MCF 10A (cell line): ENCODE measurements at regions not wholly inside any gene's neighbourhood (a gene's known extent, or its start where the extent isn't known, plus 50 kb on each side); places are given as distances from the start of the nearest gene placed in this dataset.

Experiments used
- BruUV-seq: library from RNA; stranded (reverse); fragments of 400-500 nt; replicated peaks from 2 replicates; lab custom pipeline; 2021; lab: Mats Ljungman, UMichigan
- CTCF ChIA-PET: fragments of 300-600 bp; sonication (Branson Sonifier 250); formaldehyde crosslinking; extraction: SDS; loops from one replicate; lab custom pipeline; 2021; ENCODE audit warnings: antibody characterized with exemption, inconsistent platforms; lab: Yijun Ruan, JAX
- POLR2A ChIA-PET: fragments of 300-600, 350-650 bp; sonication (Branson Sonifier 250); formaldehyde crosslinking; extraction: SDS; loops from one replicate; lab custom pipeline; 2020; ENCODE audit warnings: antibody characterized with exemption, inconsistent platforms; lab: Yijun Ruan, JAX
- DNase-seq: peaks from one replicate; pipeline ENCODE4 v3.0.0-alpha.2; 2018; ENCODE audit not compliant: unreplicated experiment
- H3K27ac Mint-ChIP-seq: one replicate; pipeline ENCODE4 v1.8.0; 2022; ENCODE audit warnings: mild to moderate bottlenecking, low read depth, mixed read lengths; ENCODE audit not compliant: unreplicated experiment
- H3K27me3 Mint-ChIP-seq: one replicate; pipeline ENCODE4 v1.8.0; 2022; ENCODE audit warnings: mixed read lengths; ENCODE audit not compliant: insufficient read depth, unreplicated experiment
- H3K36me3 Mint-ChIP-seq: one replicate; pipeline ENCODE4 v1.8.0; 2022; ENCODE audit warnings: mild to moderate bottlenecking, moderate library complexity, mixed read lengths; ENCODE audit not compliant: insufficient read depth, unreplicated experiment
- H3K4me1 Mint-ChIP-seq: one replicate; pipeline ENCODE4 v1.8.0; 2022; ENCODE audit warnings: mixed read lengths; ENCODE audit not compliant: insufficient read depth, unreplicated experiment
- H3K4me3 Mint-ChIP-seq: one replicate; pipeline ENCODE4 v1.8.0; 2022; ENCODE audit warnings: mild to moderate bottlenecking, moderate library complexity, mixed read lengths; ENCODE audit not compliant: unreplicated experiment
- H3K9me3 Mint-ChIP-seq: one replicate; pipeline ENCODE4 v1.8.0; 2022; ENCODE audit warnings: mixed read lengths; ENCODE audit not compliant: unreplicated experiment
- CTCF ChIP-seq: fragments of 200-600 bp; IDR thresholded peaks from one replicate; pipeline ENCODE4 v1.8.0; 2022; ENCODE audit warnings: antibody characterized with exemption, mild to moderate bottlenecking; ENCODE audit not compliant: unreplicated experiment
- intact Hi-C: fragments of 100-400 bp; cut with micrococcal nuclease; formaldehyde crosslinking; loops from 2 replicates; pipeline ENCODE4 v1.14.1; 2022

GRCh38 chr12:97758194-97758501, 295.5 kb downstream of the RMST start:
- ChIA-PET CTCF (interaction anchor here (0.6 kb wide), 1 partner anchor 203 kb away, joined by 4 read pairs; no protein-coding TSS in a partner anchor), POLR2A (interaction anchor here (0.6 kb wide), 1 partner anchor 1229 kb away, joined by 3 read pairs; no protein-coding TSS in a partner anchor)
- no TSS peak for BruUV-seq
- Mint-ChIP-seq H3K4me1 (peaks cover 9% of the 10 kb centered on the region), H3K9me3 (no peaks in the 10 kb centered on the region), H3K36me3 (no peaks in the 10 kb centered on the region), H3K27ac (no peak overlapping the region), H3K4me3 (no peak overlapping the region), H3K27me3 (no peaks in the 10 kb centered on the region)
- no peak for DNase-seq
- intact Hi-C loops: no loop called here
- TF ChIP-seq CTCF: no peak

- H3K27ac Mint-ChIP-seq: no peak overlapping the region
- intact Hi-C loops: no loop called here
- CTCF ChIA-PET: interaction anchor here (0.6 kb wide), 1 partner anchor 203 kb away, joined by 4 read pairs; no protein-coding TSS in a partner anchor
- H3K9me3 Mint-ChIP-seq: no peaks in the 10 kb centered on the region
- BruUV-seq: no TSS peak
- POLR2A ChIA-PET: interaction anchor here (0.6 kb wide), 1 partner anchor 1229 kb away, joined by 3 read pairs; no protein-coding TSS in a partner anchor
- H3K36me3 Mint-ChIP-seq: no peaks in the 10 kb centered on the region
- DNase-seq: no peak
- H3K4me3 Mint-ChIP-seq: no peak overlapping the region
- H3K4me1 Mint-ChIP-seq: peaks cover 9% of the 10 kb centered on the region
- no peak for TF ChIP-seq CTCF
- no peaks in the 10 kb centered on the region for H3K27me3 Mint-ChIP-seq
These were observed 296.0 kb downstream of the RMST start for GRCh38 chr12:97758586-97758985.

- Mint-ChIP-seq H3K27ac (no peak overlapping the region), H3K9me3 (no peaks in the 10 kb centered on the region), H3K36me3 (no peaks in the 10 kb centered on the region), H3K4me3 (no peak overlapping the region), H3K4me1 (peaks cover 9% of the 10 kb centered on the region), H3K27me3 (no peaks in the 10 kb centered on the region)
- DNase-seq: no peak
- TF ChIP-seq CTCF: no peak
- intact Hi-C loops: no loop called here
- POLR2A ChIA-PET: no interaction called here
- BruUV-seq: no TSS peak
- CTCF ChIA-PET: no interaction called here
These were observed 298.0 kb downstream of the RMST start for GRCh38 chr12:97760601-97761000.

- Mint-ChIP-seq H3K4me1 (peaks cover 3% of the 10 kb centered on the region), H3K27ac (no peak overlapping the region), H3K4me3 (no peak overlapping the region), H3K27me3 (no peaks in the 10 kb centered on the region), H3K9me3 (no peaks in the 10 kb centered on the region), H3K36me3 (no peaks in the 10 kb centered on the region)
- ChIA-PET POLR2A (no interaction called here), CTCF (no interaction called here)
- intact Hi-C loops: no loop called here
- TF ChIP-seq CTCF: no peak
- DNase-seq: no peak
- BruUV-seq: no TSS peak
These were observed 300.5 kb downstream of the RMST start for GRCh38 chr12:97763113-97763512.
